Fibroblast of the aortic adventitia (primary cell): ENCODE measurements at regions not wholly inside any gene's neighbourhood (a gene's known extent, or its start where the extent isn't known, plus 50 kb on each side); places are given as distances from the start of the nearest gene placed in this dataset.

Experiments
- DNase-seq: peaks from one replicate; pipeline ENCODE4 v3.0.0-alpha.2; 2010; ENCODE audit warnings: low read depth
- H3K4me3 ChIP-seq: 2 replicates; pipeline ENCODE4 v1.5.1; 2011; ENCODE audit warnings: low read depth, mild to moderate bottlenecking, control low read depth, low read length, moderate library complexity
- CTCF ChIP-seq: IDR thresholded peaks from 2 replicates; pipeline ENCODE4 v1.5.1; 2011; ENCODE audit warnings: mild to moderate bottlenecking, low read length, control low read depth, inconsistent platforms; ENCODE audit not compliant: insufficient read depth

- TF ChIP-seq CTCF, result no peak
- DNase-seq, result no peak
- H3K4me3 ChIP-seq, result no peak overlapping the region
Measured at GRCh38 chr11:38159038-38159437, 1561.0 kb upstream of the RAG2 start.

- H3K4me3 ChIP-seq, result no peak overlapping the region
- TF ChIP-seq CTCF, result no peak
Measured at GRCh38 chr11:38156495-38157146, 1558.6 kb upstream of the RAG2 start.

GRCh38 chr11:38155856-38156255 is 1557.8 kb upstream of the RAG2 start:
- no peak for DNase-seq
- H3K4me3 ChIP-seq, result no peak overlapping the region
- no peak for TF ChIP-seq CTCF

More at GRCh38 chr11:38156495-38157146, 1558.6 kb upstream of the RAG2 start:
- no peak for DNase-seq

- TF ChIP-seq CTCF, result no peak
- no peak for DNase-seq
- no peak overlapping the region for H3K4me3 ChIP-seq
Measured at GRCh38 chr11:38153985-38154384, 1555.9 kb upstream of the RAG2 start.

- TF ChIP-seq CTCF, result no peak
- no peak for DNase-seq
Measured at GRCh38 chr11:38143852-38144251, 1545.8 kb upstream of the RAG2 start.

DNA sequence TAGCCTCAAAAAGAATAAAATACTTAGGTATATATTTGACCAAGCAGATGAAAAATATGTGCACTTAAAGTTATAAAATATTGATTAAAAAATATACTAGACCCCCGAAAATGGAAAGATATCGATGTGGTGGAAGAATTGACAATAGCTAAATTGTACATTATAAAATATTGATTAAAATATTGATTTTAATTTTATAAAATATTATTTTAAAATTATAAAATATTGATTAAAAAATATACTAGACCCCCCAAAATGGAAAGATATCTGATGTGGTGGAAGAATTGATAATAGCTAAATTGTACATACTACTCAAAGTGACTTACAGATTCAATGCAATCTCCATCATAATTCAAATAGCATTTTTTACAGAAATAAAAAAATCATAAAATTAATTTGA is 1540.9 kb upstream of the RAG2 start:
- no peak for DNase-seq
- TF ChIP-seq CTCF, result no peak
- no peak overlapping the region for H3K4me3 ChIP-seq

More at GRCh38 chr11:38143852-38144251, 1545.8 kb upstream of the RAG2 start:
- H3K4me3 ChIP-seq, result no peak overlapping the region

DNA sequence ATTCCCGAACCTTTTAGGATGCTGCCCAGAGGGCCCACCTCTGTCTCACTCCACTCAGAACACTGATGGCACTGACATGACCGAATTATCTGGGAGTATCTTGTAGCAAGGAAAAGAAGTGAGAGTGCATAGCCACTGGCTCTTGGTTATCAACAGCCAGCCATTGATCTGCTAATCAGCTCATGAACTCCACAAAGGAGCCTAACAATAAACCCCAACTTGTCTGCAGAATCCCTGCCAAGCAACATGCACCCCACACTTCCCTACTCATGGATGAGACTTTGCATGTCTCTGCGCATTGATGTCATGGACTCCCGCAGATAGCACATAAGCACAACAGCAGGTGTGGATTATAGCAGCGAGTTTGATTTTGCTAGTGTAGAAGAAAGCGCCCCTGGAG is 1538.9 kb upstream of the RAG2 start:
- H3K4me3 ChIP-seq, result no peak overlapping the region
- TF ChIP-seq CTCF, result no peak
- no peak for DNase-seq
